GM21381 (cell line): ENCODE measurements at regions not wholly inside any gene's neighbourhood (a gene's known extent, or its start where the extent isn't known, plus 50 kb on each side); places are given as distances from the start of the nearest gene placed in this dataset.
"Not testable (repeated sequence)": the region's sequence is repeated elsewhere in the genome, so short reads cannot be mapped to it uniquely, and the experiment has no call there.

Source experiments
- ATAC-seq: cut with Tn5 transposase; IDR thresholded peaks from one replicate; pipeline ENCODE4 v1.9.1; 2021; ENCODE audit warnings: mild to moderate bottlenecking, moderate library complexity; ENCODE audit not compliant: unreplicated experiment

DNA sequence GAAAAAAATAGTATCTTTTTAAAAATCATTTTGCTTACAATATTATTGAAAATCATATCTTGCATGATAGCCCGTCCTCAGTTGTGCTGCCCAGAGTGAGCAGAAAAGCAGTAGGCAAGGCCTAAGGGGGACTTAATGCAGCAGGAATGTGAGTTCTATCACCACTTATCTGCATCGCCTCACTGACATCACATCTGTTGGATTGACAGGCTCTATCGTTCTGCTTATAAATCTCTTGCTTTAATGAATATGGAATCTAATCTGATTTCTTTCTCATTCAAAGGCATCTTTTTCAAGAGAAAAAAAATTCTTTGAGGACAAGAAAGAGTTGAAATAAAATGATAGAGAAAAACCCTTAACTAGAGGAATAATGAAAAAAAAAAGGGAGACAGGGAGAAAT is 249.9 kb downstream of the PAPSS1 start:
- ATAC-seq: no peak

DNA sequence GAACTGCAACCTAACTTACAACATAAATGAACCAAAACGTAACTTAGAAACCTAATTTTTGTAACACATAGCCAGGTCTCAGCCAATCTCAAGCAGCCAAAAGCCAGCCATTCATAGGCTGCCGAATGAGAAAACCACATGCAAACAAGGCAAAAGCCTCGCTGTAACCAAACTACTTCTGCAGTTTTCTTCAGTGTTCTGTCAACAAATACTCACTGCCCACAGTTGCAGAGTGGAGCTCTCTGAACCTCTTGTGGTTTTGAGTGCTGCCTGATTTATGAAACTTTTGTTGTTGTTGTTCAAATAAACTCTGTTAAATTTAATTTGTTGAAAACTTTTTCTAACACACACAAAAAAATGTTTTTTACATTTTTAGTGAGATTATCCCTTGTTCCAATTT is 251.2 kb downstream of the PAPSS1 start:
- ATAC-seq: no peak

DNA sequence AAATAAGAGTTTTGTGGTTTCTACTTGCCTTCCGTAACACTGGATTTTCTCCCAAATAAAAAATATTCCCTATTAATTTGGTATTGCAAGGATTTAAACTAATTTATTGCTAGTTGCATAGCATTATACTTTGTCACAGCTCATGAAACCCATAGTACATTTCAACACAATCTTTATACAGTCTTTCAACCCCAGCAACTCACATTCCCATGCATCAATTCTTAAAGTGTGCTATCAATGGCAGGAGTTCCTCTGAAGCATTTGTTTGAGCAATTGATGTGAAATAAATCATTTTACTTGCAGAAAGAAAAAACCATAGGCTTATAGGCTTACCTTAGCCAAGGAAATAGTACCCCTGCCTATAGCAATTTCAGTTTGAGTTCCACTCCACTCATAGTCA is 251.9 kb downstream of the PAPSS1 start:
- ATAC-seq: no peak

DNA sequence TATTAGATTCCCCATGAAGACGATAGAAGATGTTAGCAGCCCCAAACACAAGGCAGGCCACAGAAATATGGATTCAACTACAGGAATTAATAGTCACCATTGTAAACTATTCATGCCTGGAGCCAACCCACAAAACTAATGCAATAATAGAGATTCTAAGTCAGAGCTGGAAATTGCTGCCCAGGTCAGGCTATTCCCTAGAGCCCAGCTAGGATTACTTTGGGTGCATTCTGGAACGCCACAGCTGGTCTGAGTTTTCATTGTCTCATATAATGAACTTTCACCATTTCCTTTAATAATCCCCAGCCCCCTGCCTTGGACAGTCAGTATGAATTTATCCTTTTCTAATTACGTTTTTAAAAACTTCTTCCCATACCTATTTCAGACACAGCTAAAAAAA is 252.6 kb downstream of the PAPSS1 start:
- no peak for ATAC-seq

DNA sequence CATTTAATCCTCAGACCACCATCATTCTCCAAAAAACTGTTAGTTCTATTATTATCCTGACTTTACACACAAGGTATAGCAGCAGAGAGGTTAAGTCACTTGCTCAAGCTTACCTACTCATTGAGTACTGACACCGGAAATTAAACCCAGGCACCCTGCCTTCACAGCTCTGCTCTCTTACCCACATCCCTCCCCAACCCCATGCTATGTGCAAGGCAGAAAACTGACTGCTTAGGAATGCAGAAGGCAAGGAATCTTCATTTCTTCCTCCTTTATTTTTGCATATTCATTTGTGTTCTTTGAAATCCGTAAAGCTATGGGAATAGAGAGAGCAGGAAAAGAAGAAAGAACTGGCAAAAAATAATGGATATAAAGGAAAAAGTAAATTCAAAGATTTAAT is 261.8 kb downstream of the PAPSS1 start:
- no peak for ATAC-seq

DNA sequence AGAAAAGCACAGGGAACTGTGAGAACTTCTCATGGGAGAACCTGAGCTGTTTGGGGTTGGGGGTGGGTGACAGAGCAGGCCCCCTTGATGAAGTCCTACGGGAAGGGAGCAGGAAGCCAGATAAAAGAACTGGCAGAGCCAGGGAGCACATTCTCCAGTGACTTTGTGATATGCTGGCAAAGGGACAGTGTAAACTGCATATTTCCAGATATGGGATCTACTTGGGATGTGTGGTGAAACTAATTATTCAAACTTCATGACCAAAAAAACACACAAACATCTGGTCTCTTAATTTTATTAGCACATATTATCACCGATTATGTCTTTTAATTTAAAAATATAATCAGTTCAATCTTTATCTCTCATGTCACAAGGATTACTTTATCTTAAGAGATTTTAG is 266.0 kb downstream of the PAPSS1 start:
- ATAC-seq: no peak

DNA sequence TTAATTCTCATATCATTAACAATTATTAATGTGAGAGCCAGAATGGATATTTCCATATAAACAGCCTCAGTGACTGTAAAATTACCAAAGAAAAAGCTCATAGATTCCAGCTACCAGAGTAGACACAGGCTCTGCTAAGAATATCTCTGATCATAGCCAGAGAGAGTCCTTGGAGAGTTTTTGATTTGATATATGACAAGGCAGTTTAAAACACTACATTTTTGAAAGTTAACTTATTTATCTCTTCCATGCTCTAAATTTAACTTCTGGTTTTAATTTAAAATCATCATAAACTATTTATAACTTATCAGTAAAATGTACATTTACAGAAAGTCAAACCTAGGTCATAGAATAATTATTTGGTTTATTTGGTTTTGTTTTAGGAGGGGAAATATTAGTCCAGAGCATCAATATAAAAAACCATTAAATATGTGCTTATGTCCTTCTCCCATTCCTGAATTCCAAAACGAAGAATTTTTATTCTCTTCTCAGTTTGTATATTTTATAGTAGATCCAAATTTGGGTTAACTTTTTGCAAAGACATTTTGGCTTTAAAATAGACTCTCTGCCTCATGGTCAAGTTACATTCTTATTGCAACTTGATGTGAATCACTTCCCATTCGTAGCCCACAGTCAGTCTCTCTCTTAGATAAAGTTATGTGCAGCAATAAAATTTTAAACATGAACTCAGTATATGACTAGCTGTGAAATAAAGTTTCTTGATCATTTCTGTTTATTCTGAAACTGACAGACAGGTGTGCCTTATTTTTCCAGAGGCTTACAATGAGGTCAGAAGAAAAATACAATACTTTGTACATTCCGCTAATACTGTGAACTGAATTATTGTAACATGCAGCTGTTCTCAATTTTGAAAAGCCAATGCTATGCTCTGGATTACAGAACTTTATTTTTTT is 267.1 kb downstream of the PAPSS1 start:
- ATAC-seq: no peak

DNA sequence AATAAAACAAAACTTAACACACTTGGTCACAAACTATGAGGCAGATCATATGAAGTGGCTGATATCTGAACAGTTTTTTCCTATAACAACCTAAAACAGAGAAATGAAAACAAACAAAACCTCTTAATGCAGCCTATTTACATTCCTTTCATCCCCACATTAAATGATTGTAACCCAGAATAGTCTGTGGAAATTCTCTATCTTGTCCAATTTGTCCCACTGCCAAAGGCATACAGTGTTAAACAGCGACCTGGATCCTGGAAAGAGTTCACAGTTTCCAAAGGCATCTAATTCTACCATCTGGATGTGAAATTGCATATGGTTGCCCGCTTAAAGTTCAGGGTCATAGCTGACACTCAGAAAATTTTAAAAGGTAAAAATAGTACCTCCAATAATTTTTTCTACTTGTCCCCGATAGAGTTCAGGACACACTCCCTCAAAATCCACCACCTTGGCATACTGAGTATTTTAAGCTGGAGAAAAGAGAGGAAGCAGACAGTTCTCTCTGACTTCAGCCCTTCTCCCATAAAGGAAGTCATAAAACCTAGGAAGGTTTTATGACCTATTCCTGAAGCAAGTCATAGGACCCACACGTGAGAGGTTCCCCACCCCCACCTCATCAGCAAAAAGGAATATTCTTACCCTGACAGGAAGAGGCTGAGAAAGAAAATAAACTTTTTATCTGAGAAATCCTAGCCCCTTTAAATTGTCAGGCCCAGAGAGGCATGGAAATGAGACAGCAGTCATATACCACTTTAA is 270.2 kb downstream of the PAPSS1 start:
- ATAC-seq: no peak

DNA sequence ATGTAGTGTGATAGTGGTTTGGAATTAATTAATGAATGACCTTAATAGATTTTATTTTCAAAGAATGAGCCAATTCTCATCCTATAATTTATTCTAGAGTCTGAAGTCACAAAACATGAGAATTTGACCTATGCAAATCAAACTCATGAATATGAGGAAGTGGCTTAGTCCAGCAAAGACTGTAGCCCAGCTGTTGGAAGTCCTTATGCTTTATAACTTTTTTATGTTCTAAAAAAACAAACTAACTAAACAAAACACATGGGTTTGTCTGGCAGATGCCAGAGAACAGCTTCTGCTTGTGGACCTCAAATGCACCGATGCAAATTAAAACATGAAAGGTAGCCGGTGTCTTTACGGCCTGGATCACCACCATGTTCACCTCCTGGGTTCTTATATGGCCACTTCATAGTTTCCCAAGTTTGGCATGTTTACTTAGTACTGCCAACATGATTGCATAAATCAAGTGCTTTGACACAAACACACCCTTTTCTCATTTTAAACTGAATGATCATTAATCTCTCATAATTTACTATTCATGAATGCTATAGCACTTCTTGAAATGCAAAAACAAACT is 277.4 kb downstream of the PAPSS1 start:
- ATAC-seq: no peak

DNA sequence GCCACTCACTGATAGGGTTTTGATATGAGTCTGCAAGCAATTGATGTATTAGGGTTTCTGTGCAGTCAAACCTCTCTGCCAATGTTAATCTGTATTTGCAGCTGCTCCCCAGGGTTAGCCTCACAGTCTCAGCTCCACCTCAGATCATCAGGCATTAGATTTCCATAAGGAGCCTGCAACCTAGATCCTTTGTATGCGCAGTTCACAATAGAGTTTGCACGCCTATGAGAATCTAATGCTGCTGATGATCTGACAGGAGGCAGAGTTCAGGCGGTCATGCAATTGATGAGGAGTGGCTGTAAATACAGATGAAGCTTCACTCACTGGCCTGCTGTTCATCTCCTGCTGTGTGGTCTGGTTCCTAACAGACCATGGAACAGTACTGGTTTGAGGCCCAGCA is 280.6 kb downstream of the PAPSS1 start:
- ATAC-seq: no peak

DNA sequence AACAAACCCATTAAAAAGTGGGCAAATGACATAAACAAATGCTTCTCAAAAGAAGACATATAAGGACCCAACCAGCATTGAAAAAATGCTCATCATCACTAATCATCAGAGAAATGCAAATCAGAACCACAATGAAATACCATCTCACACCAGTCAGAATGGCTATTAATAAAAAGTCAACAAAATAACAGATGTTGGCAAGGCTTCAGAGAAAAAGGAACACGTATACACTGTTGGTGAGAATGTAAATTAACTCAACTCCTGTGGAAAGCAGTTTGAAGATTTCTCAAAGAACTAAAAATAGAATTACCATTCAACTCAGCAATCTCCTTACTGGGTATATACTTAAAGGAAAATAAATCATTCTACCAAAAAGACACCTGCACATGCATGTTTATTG is 283.6 kb downstream of the PAPSS1 start:
- ATAC-seq: not testable (repeated sequence)

DNA sequence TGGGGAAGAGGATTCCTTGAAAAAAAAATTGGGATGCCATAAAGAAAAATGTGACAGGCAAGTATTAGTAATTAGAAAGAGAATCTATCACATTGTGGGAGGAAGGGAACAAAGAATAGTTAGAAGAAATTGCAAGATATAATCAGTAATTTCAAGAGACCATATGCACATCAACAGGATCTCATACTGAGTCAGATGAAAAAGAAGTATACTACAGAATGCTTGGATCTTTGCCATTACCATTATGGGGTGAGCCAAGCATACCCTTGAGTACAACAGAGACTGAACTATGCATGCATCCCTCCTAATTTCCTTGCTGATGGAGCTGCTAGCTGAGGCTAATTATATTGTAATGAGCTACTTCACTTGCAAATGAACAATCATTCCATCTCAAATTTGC is 287.6 kb downstream of the PAPSS1 start:
- ATAC-seq: no peak

DNA sequence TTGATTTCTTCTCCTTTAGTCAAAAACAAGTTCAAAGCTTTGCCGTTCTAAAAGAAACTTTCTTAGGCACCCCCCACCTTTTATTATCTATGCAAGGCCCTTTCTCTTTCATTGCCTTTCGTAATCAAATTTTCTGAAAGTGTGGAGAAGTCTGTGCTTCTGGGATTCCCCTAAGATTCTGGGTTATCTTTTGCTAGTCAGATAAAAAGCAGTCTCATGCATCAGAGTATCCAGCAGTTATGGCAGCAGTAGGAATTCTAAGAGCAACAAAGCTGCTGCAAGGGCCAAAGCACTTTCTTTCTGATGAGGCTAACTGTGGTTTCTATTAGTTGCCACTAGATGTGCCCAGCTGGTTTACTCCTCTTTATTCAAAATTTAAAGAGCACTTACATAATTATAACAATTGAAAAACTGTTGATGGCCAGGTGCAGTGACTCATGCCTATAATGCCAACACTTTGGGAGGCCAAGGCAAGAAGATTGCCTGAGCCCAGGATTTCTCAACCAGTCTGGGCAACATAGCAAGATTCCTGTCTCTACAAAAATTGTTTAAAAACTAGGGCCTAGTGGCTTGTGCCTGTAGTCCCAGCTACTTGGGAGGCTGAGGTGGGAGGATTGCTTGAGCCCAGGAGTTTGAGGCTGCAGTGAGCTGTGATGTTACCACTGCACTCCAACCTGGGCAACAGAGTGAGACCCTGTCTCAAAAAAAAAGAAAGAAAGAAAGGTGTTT is 296.2 kb downstream of the PAPSS1 start:
- ATAC-seq: no peak

DNA sequence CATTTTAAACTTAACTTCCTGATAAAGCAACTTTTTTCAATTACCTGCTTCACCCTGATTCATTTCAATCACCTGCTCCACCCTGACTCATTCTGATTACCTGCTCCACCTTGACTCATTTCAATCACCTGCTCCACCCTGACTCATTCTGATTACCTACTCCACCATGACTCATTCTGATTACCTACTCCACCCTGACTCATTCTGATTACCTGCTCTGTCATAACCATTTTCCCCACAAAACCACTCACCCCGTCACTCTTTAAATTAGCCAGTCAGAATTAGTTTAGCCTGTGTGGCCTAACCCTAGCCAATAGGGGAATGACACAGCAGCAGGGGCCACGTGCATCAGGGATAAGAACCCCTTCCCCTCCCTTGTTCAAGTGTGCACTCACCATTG is 300.5 kb downstream of the PAPSS1 start:
- ATAC-seq: not testable (repeated sequence)

DNA sequence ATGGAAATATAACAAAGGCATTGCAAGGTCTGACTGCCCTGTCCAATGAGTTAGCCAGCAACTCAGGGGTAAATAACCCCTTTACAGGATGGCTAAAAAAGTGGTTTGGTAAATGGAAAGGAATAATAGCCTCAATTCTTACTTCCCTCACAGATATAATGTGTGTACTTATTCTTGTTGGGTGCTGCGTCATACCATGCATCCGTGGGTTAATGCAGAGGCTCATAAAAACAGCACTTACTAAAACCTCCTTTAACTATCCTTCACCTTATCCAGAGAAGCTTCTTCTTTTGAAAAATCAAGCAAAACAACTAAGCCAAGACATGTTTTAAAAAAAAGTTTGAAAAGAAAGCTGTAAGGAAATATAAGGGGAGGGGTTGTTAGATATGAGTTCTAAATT is 301.0 kb downstream of the PAPSS1 start:
- ATAC-seq: no peak

DNA sequence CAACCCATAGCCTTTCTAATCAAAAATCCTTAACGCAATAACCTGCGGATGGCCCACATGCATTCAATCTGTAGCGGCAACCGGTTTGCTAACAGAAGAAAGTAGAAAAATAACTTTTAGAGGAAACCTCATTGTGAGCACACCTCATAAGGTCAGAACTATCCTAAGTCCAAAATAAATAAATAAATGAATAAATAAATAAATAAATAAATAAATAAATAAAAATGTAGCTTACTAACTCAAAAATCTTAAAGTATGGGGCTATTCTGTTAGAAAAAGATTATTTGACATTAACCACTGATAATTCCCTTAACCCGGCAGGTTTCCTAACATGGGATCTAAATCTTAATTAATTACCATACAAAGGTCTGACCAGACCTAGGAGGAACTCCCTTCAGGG is 304.5 kb downstream of the PAPSS1 start:
- not testable (repeated sequence) for ATAC-seq

DNA sequence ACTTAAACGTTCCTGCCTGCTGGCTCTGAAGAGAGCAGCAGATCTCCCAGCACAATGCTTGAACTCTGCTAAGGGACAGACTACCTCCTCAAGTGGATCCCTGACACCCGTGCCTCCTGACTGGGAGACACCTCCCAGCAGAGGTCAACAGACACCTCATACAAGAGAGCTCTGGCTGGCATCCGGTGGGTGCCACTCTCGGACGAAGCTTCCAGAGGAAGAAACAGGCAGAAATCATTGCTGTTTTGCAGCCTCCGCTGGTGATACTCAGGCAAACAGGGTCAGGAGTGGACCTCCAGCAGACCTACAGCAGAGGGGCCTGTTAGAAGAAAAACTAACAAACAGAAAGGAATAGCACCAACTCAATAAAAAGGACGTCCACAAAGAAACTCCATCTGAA is 310.2 kb downstream of the PAPSS1 start:
- ATAC-seq: not testable (repeated sequence)

DNA sequence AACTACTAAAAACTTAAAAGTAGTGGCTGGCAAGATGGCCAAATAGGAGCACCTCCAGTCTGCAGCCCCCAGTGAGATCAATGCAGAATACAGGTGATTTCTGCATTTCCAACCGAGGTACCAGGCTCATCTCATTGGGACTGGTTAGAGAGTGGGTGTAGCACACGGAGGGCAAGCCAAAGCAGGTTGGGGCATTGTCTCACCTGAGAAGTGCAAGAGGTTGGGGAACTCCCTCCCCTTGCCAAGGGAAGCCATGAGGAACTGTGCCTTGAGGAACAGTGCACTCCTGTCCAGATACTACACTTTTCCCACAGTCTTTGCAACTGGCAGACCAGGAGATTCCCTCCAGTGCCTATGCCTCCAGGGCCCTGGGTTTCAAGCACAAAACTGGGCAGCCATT is 311.1 kb downstream of the PAPSS1 start:
- ATAC-seq: no peak

DNA sequence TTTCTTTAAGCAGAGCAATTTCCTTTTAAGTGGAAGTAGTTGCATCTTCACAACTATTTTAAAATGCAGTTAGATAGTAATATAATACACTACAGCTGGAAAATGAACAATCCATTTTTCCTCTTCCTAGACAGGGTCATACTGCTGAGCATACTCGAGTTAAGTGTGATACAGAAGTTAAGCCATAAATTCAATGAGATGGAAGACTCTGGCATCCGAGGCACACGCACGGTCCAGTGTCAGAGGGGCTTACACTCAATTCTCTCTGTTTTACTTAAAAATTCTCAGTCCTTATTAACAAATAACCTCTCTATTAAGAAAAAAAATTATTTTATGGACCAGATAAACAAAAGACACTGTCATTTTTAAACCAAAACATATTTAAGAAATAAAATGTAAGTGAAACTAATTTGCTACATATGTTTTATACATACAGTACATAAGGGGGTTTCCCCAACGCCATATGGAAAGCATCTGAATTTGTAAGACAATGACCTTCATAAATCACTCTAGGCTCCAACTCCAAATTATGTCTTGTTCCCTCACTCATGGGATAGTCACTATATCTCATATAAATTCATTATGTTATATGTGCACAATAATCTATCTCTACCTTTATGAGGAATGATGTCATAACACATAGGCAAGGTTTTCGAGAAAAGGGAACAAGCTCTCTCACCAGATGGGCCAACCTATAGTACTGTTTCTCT is 315.3 kb downstream of the PAPSS1 start:
- no peak for ATAC-seq

DNA sequence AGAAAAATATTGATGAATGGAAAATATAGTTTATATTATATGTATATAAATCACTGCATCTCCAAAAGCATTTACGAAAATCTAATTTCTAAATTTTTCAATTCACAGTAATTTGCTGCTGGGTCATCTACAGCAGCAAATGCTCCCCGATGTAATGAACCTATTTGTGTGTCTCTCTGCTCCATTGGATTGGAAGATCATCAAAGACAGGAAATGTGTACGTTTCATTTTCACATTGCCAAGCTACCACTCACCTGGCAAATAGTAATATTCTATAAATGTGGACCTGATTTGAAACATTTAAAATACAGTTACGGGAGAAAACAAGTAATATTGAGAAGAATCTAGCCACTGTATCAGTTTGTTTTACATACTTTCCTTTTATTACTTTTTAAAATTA is 317.7 kb downstream of the PAPSS1 start:
- ATAC-seq: no peak

DNA sequence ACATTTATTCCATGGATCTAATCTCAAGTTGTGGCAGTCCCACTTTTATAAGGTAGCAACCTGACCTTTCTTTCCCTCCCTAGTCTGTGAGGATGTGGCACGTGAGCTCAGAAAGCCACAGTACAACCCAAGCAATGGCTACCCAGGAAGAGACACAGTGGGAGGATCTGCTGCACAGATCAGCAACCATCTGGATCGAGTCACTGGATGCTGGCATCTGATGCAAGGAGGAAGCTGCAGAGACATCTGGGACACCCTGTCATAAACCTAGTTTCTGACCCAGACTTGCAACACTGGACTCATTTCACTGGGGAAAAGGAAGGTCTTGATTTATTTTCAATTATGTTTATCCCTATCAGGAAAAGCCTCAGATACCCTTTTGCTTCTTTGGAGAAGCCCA is 327.1 kb downstream of the PAPSS1 start:
- ATAC-seq: no peak
